ENCODE measurements at regions not wholly inside any gene's neighbourhood (a gene's known extent, or its start where the extent isn't known, plus 50 kb on each side); places are given as distances from the start of the nearest gene placed in this dataset.

DNA sequence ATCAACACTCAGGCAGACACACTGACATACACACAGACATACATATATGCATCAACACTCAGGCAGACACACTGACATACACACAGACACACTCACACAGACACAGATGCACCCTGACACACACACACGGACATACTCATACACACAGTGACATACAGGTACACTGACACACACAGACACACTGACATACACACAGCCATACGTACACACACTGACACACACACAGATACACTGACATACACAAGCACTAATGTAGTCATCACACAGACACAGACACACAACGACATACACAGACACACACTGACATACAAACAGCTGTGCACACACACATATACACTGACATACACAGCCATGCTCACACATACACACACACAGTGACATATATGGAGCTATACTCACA, 131.0 kb upstream of the CSF3R start:
- no peaks in the 10 kb centered on the region for H3K4me1 ChIP-seq (ENCODE audit: insufficient read depth)
- DNase-seq (ENCODE audit: extremely low spot score), result no peak
- H3K4me3 ChIP-seq (ENCODE audit: low read depth, low read length), result no peak overlapping the region
- H3K27ac ChIP-seq (ENCODE audit: low read depth), result no peak overlapping the region
- no peaks in the 10 kb centered on the region for H3K36me3 ChIP-seq (ENCODE audit: insufficient read depth)
- 73% methylated on average over 3 of the region's 3 CpGs for WGBS

DNA sequence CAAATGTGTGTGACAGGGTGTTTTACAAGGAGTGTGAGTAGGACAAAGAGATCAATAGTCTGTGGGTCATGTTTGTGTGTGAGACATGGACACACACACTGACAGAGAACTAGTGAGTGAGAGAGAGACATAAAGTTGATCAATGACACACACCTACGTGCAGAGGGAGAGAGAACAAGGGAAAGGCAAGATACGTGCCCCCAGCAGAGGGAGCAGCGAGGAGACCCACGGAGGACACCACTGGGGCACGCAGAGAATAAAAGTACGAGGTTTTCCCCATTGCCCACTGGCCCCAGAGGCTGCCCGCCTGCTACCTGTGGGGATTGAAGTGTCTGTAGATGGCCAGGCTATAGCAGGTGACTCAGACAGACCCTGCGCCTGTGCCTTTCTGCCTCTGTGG, 130.2 kb upstream of the CSF3R start:
- no peak overlapping the region for H3K27ac ChIP-seq (ENCODE audit: low read depth)
- H3K4me1 ChIP-seq (ENCODE audit: insufficient read depth), result no peaks in the 10 kb centered on the region
- DNase-seq (ENCODE audit: extremely low spot score), result no peak
- no peak overlapping the region for H3K4me3 ChIP-seq (ENCODE audit: low read depth, low read length)
- no peaks in the 10 kb centered on the region for H3K36me3 ChIP-seq (ENCODE audit: insufficient read depth)
- WGBS, result 30% methylated on average over 8 of the region's 8 CpGs

DNA sequence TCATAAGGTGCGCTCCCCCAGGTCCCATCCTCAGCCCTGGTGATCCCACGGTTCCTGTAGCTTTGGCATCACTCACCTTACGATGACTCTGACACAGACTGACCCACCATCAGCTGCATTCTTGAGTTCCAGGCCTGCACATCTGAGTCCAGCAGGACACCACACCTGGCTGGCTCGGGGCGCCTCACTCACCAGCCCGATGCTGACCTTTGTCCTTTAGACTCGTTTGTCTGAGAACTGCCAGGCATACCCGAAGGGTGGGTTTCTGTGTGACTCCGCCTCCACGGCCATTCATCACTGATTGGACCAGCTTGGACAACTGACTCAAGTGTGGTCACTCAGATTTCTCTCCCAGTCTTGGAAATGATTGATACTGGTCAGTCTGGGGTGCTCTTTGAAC, 129.4 kb upstream of the CSF3R start:
- Histone ChIP-seq H3K36me3 (ENCODE audit: insufficient read depth) (no peaks in the 10 kb centered on the region), H3K4me3 (ENCODE audit: low read depth, low read length) (no peak overlapping the region), H3K27ac (ENCODE audit: low read depth) (no peak overlapping the region), H3K4me1 (ENCODE audit: insufficient read depth) (no peaks in the 10 kb centered on the region)
- WGBS, result 73% methylated on average over 10 of the region's 10 CpGs
- no peak for DNase-seq (ENCODE audit: extremely low spot score)

DNA sequence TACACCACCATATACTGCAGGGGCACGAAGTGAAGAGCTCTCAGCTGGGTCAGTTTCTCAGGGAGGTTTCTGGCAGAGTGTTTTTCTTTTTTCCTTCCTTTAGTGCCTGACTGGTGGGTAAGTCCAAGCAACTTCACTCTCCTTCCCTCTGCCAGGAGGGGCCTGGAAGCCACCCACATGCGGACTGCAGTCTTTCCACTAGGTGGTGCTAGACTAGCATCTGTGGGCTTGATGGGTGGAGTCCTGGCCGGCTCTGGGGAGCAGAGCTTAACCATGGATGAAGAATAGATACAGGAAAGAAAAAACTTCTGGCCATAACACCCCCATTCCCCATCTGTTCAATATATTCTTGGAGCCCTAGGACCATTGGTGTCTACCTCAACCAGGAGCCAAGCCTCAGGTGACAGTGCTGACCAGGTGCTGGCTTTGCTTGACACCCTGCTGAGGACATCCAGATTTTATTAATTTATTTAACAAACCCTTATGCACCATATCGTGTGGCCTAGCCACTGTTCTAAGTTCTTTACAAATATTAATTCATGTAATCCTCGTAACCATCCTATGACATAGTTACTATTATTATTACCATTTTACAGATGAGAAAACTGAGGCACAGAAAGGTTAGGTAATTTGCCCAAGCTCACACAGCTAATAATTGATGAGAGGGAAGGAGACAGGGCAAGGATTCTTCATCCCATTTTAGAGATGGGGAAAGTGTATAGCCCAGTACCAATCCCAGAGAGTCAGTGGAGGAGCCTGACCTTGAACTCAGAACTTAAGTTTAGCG, 126.7 kb upstream of the CSF3R start:
- Histone ChIP-seq H3K4me3 (ENCODE audit: low read depth, low read length) (no peak overlapping the region), H3K36me3 (ENCODE audit: insufficient read depth) (no peaks in the 10 kb centered on the region), H3K27ac (ENCODE audit: low read depth) (no peak overlapping the region), H3K4me1 (ENCODE audit: insufficient read depth) (no peaks in the 10 kb centered on the region)
- 44% methylated on average over 6 of the region's 6 CpGs for WGBS
- DNase-seq (ENCODE audit: extremely low spot score), result no peak

DNA sequence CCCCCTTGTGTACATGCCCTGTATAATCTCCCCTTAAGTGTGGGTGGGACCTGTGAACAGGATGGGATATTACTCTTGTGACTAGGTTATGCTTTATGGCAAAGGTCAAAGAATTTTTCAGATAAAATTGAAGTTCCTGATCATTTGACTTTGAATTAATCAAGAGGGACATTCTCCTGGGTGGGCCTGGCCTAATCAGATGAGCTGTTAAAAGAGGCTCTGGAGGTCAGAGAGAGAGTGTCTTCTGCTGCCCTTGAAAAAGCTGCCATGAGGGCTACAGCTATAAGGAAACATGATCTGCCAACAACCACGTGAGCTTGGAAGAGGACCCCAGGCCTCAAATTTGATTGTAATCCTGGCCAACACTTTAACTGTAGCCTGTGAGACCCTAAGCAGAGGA, 125.6 kb upstream of the CSF3R start:
- H3K27ac ChIP-seq (ENCODE audit: low read depth), result no peak overlapping the region
- H3K4me1 ChIP-seq (ENCODE audit: insufficient read depth), result no peaks in the 10 kb centered on the region
- 57% methylated on average over 1 of the region's 1 CpG for WGBS
- no peak for DNase-seq (ENCODE audit: extremely low spot score)
- H3K36me3 ChIP-seq (ENCODE audit: insufficient read depth), result no peaks in the 10 kb centered on the region
- H3K4me3 ChIP-seq (ENCODE audit: low read depth, low read length), result no peak overlapping the region

DNA sequence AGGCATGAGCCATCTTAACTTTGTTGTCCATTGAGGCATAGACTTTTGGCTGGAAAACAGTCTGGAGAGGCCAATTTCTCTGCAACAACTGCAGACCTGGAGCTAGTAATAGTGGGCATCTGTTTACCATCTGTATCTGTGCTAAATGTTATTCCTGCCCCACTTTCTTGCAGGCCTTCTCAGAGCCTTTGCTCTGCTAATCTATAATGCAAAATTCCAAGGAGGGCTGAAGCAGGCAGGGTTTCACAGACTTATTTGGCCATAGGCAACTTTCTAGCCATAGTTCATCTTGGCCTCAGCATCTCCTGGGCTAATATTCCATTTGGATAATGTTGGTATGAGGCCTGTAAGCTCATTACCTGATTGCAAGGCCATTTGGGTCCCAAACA, 124.5 kb upstream of the CSF3R start:
- H3K4me3 ChIP-seq (ENCODE audit: low read depth, low read length), result no peak overlapping the region
- H3K36me3 ChIP-seq (ENCODE audit: insufficient read depth), result no peaks in the 10 kb centered on the region
- no peak for DNase-seq (ENCODE audit: extremely low spot score)
- H3K4me1 ChIP-seq (ENCODE audit: insufficient read depth), result no peaks in the 10 kb centered on the region
- no peak overlapping the region for H3K27ac ChIP-seq (ENCODE audit: low read depth)

DNA sequence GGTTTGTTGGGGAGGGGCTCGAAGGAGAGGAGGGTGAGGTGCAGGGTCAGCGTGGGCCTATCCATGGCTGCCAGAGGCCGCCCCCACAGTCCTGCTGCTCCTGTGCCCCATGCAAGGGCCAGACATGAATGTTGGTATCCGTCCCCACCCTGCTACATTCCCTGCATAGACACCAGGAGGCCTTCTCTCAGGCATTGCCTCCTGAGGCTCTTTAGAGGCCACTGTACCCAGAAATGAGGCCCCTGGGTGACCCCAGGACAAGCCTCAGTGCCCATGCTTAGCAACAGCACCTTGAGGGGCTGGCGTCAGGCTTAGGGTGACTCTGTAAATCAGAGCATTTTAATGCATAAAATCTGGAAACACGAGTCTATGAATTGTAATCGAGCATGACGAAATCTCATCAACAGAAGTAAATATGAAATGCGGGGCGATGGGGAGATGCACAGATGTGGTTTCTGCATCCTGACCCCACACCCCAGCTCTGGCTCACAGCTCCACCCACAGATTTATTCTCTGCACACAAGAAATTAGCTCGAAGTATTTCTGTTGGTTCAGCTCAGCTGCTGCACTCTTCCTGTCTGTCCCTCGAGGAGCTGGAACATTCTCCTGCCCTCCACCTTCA, 124.0 kb upstream of the CSF3R start:
- 68% methylated on average over 12 of the region's 12 CpGs for whole genome bisulfite sequencing
- no peak for DNase-seq (ENCODE audit: extremely low spot score)
- Histone ChIP-seq H3K36me3 (ENCODE audit: insufficient read depth) (no peaks in the 10 kb centered on the region), H3K4me1 (ENCODE audit: insufficient read depth) (no peaks in the 10 kb centered on the region), H3K4me3 (ENCODE audit: low read depth, low read length) (no peak overlapping the region), H3K27ac (ENCODE audit: low read depth) (no peak overlapping the region)

DNA sequence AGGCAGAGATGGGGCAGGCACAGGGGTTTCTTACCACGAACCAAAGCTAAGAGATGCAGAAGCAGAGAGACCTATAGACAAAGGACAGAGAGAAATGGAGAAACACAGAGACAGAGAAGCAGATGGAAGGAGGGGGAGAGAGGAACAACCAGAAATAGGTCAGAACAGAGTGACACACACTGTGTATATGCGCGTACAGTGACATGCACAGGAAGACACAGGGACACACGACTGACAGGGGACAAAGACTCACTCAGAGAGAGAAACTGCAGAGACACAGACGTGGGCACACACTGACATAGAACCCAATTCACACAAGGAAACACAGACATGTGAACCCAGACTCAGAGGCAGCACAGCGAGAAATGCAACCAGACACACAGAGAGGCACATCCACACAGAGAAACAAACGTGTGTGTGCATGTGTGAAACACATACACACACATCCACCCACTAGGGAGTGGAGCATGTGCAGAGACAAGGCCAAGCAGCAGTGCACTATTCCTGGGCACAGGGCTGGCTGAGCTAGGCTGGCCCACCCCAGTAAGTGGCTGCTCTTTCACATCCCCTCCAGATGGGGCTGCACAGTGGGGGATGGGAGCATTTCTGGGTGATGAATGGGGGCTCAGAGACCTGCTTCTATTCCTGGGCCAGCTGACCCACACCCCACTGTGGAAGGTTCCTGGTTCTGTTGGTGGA, 123.4 kb upstream of the CSF3R start:
- H3K4me1 ChIP-seq (ENCODE audit: insufficient read depth), result no peaks in the 10 kb centered on the region
- H3K27ac ChIP-seq (ENCODE audit: low read depth), result no peak overlapping the region
- no peak for DNase-seq (ENCODE audit: extremely low spot score)
- no peak overlapping the region for H3K4me3 ChIP-seq (ENCODE audit: low read depth, low read length)
- no peaks in the 10 kb centered on the region for H3K36me3 ChIP-seq (ENCODE audit: insufficient read depth)
- WGBS, result 56% methylated on average over 7 of the region's 7 CpGs

DNA sequence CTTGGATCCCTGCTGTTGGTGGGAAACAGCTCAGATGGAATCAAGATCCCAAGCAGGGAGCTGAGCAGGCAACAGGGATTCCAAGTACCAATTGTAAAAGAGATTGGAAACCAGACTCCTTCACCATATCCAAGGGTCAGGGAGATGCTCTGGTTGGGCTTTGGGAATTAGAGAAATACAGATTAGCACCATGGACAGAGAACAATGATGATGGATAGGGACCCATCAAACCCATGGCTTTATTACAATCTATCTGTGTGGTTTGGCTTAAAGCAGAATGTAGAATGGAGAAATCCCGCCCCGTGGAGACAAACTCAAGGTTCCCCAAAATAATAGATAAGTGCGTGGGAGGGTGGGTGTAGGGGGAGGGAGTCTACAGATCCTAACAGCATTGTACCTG, 120.7 kb upstream of the CSF3R start:
- DNase-seq (ENCODE audit: extremely low spot score), result no peak
- no peaks in the 10 kb centered on the region for H3K36me3 ChIP-seq (ENCODE audit: insufficient read depth)
- WGBS, result 89% methylated on average over 3 of the region's 3 CpGs
- H3K4me1 ChIP-seq (ENCODE audit: insufficient read depth), result no peaks in the 10 kb centered on the region
- no peak overlapping the region for H3K27ac ChIP-seq (ENCODE audit: low read depth)
- no peak overlapping the region for H3K4me3 ChIP-seq (ENCODE audit: low read depth, low read length)

DNA sequence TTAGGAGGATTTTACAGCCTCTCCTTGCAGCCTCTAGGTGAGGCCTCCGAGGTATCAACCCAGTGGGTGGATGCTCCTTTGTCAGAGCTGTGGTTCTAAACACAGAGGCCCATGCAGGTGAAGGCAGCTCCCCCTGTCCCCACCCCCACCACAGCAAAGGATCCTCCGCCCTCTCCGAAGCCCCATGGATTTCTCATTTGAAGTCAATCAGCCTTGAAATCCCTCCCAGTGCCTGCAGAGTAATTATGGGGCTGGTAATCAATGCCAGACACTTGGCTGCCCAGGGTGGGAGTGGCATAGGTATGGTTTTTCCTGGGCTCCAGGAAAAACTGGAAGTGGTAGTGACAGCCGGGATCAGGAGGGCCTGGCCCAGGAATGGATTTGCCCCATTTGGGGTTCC, 119.5 kb upstream of the CSF3R start:
- DNase-seq (ENCODE audit: extremely low spot score), result no peak
- H3K36me3 ChIP-seq (ENCODE audit: insufficient read depth), result no peaks in the 10 kb centered on the region
- no peaks in the 10 kb centered on the region for H3K4me1 ChIP-seq (ENCODE audit: insufficient read depth)
- 44% methylated on average over 4 of the region's 4 CpGs for WGBS
- no peak overlapping the region for H3K27ac ChIP-seq (ENCODE audit: low read depth)
- H3K4me3 ChIP-seq (ENCODE audit: low read depth, low read length), result no peak overlapping the region

DNA sequence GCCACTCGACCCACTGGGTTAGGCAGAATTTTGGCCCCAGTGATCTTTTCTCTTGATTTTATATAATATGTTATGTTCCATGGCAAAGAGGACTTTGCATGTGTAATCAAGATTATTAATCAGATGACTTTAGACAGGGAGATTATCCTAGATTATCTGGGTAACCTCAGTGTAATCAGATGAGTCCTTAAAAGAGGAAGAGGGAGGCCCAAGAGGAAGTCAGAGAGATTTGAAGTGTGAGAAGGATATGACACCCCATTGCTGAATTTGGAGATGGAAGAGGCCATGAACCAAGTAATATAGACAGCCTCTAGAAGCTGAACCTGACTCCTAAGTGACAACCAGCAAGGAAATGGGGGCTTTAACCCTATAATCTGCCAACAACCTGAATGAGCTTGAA, 117.1 kb upstream of the CSF3R start:
- DNase-seq (ENCODE audit: extremely low spot score), result no peak
- whole genome bisulfite sequencing, result 68% methylated on average over 1 of the region's 1 CpG
- Histone ChIP-seq H3K4me3 (ENCODE audit: low read depth, low read length) (no peak overlapping the region), H3K36me3 (ENCODE audit: insufficient read depth) (no peaks in the 10 kb centered on the region), H3K4me1 (ENCODE audit: insufficient read depth) (no peaks in the 10 kb centered on the region), H3K27ac (ENCODE audit: low read depth) (no peak overlapping the region)

DNA sequence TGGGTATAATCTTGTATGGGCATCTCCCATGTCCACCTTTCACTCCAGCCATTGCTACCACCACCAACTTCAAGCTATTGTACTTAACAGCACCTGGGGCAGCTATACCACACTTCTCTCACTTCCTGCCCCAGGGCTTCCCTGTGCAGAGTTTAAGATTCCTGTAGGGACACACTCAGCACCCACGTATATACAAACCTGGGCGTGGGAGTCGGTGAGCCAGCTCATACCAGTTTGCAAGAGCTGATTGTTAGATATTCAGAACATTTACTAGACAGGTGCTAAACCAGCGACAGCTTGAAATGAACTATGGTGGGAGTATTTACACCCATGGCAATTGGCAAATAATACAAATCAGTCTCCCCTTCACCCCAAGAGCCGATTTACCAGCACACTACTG, 114.8 kb upstream of the CSF3R start:
- Histone ChIP-seq H3K27ac (ENCODE audit: low read depth) (no peak overlapping the region), H3K4me3 (ENCODE audit: low read depth, low read length) (no peak overlapping the region), H3K36me3 (ENCODE audit: insufficient read depth) (no peaks in the 10 kb centered on the region), H3K4me1 (ENCODE audit: insufficient read depth) (no peaks in the 10 kb centered on the region)
- WGBS, result 79% methylated on average over 5 of the region's 5 CpGs
- no peak for DNase-seq (ENCODE audit: extremely low spot score)

DNA sequence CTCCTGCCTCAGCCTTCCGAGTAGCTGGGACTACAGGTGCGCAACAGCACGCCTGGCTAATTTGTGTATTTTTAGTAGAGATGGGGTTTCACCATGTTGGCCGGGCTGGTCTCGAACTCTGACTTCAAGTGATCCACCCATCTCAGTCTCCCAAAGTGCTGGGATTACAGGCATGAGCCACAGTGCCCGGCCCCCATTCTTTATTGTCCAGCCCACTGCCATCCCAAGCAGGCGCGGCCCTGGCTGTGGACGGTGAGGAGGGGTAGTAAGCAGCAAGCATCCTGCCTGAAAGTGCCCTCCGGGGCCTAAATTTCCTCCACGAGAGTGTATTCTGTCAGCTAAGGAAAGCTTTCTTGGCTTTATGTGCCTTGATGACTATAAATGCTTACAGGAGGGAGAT, 113.2 kb upstream of the CSF3R start:
- no peak for DNase-seq (ENCODE audit: extremely low spot score)

DNA sequence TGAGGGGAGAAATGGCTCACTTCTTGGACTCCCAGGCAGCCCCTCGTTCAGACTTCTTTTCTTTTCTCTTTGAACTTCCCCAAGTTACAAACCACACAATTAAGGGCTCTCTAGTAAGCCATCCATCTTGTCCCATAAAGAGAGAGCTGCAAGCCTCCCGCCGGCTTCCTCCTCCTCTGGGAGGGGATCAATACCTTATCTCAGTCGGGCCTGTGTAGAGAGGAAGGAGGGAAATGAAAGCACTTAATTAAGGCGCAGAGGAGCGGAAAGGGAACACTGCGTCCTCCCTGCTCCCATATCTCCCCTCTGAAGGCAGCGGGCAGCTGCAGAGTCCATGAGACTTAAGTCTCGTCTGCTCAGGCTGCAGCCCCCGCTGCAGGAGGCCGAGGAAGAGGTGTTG, 112.6 kb upstream of the CSF3R start:
- H3K27ac ChIP-seq (ENCODE audit: low read depth), result no peak overlapping the region
- DNase-seq (ENCODE audit: extremely low spot score), result no peak
- H3K4me1 ChIP-seq (ENCODE audit: insufficient read depth), result no peaks in the 10 kb centered on the region
- no peak overlapping the region for H3K4me3 ChIP-seq (ENCODE audit: low read depth, low read length)
- H3K36me3 ChIP-seq (ENCODE audit: insufficient read depth), result no peaks in the 10 kb centered on the region
- WGBS, result 27% methylated on average over 11 of the region's 11 CpGs

More for the DNA sequence above, 113.2 kb upstream of the CSF3R start:
- H3K36me3 ChIP-seq (ENCODE audit: insufficient read depth), result no peaks in the 10 kb centered on the region
- 78% methylated on average over 11 of the region's 11 CpGs for WGBS
- no peak overlapping the region for H3K4me3 ChIP-seq (ENCODE audit: low read depth, low read length)
- no peak overlapping the region for H3K27ac ChIP-seq (ENCODE audit: low read depth)
- H3K4me1 ChIP-seq (ENCODE audit: insufficient read depth), result no peaks in the 10 kb centered on the region
